ENCODE measurements at regions not wholly inside any gene's neighbourhood (a gene's known extent, or its start where the extent isn't known, plus 50 kb on each side); places are given as distances from the start of the nearest gene placed in this dataset.
"Not testable (repeated sequence)": the region's sequence is repeated elsewhere in the genome, so short reads cannot be mapped to it uniquely, and the experiment has no call there.

DNA sequence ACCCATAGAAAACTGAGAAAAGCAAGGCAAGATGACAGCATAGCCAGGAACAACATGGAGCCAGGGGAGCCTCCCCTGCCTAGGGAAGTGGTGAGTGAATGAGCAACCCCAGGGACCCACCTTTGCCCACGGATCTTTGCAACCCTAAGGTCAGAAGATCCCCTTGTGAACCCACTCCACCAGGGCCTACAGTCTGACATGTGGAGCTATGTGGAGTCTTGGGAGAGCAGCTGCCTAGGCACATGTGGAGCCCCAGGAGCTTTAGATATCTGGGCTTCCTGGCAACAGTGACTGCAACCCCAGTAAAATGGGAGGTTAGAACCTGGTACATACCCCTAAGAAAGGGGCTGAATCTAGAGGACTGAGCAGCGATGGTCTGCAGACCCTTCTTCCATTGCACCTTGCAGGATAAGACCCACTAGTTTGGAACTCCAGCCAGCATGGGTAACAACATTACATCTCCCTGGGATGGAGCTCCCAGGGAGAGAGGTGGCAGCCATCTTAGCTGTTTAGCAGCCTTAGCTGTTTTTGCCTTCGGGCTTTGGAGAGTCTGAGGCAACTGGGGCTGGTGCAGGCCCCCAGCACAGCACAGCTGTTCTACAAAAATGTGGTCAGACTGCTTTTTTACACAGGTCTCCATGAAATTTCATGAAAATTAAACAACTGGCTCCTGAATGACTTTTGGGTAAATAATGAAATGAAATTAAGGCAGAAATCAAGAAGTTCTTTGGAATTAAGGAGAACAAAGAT is 104.7 kb upstream of the TRIM2 start:
- Histone ChIP-seq H3K79me2 (ENCODE audit: insufficient read depth, low read depth, low read length) (no peaks in the 10 kb centered on the region), H4K20me1 (ENCODE audit: insufficient read depth, low read length) (no peaks in the 10 kb centered on the region), H3K4me1 (ENCODE audit: insufficient read depth, low read length, poor library complexity, severe bottlenecking) (no peaks in the 10 kb centered on the region), H3K9me2 (ENCODE audit: insufficient read depth, low read length) (no peaks in the 10 kb centered on the region), H3K9me3 (ENCODE audit: low read length) (no peaks in the 10 kb centered on the region), H3K4me3 (ENCODE audit: low read depth, low read length, poor library complexity, severe bottlenecking) (no peak overlapping the region), H3K27ac (ENCODE audit: low read depth, low read length, poor library complexity, severe bottlenecking) (no peak overlapping the region), H2AFZ (ENCODE audit: low read length) (no peak overlapping the region), H3K36me3 (ENCODE audit: insufficient read depth, low read length) (no peaks in the 10 kb centered on the region), H3K4me2 (ENCODE audit: low read length) (no peak overlapping the region)
- CTCF ChIA-PET (ENCODE audit: unreplicated experiment), result interaction anchor here (0.6 kb wide), 1 partner anchor 11 kb away, joined by 3 read pairs; no protein-coding TSS in a partner anchor
- intact Hi-C loops (cut with micrococcal nuclease; ENCODE audit: unreplicated experiment), result no loop called here
- DNase-seq (ENCODE audit: low spot score), result no peak
- POLR2A ChIA-PET, result interaction anchor here (0.6 to 1.4 kb wide), 3 partner anchors 13 to 312 kb away, joined by 3 read pairs; no protein-coding TSS in a partner anchor
- no TSS peak for BruUV-seq (replicated peaks)
- TF ChIP-seq, protein P1, sequence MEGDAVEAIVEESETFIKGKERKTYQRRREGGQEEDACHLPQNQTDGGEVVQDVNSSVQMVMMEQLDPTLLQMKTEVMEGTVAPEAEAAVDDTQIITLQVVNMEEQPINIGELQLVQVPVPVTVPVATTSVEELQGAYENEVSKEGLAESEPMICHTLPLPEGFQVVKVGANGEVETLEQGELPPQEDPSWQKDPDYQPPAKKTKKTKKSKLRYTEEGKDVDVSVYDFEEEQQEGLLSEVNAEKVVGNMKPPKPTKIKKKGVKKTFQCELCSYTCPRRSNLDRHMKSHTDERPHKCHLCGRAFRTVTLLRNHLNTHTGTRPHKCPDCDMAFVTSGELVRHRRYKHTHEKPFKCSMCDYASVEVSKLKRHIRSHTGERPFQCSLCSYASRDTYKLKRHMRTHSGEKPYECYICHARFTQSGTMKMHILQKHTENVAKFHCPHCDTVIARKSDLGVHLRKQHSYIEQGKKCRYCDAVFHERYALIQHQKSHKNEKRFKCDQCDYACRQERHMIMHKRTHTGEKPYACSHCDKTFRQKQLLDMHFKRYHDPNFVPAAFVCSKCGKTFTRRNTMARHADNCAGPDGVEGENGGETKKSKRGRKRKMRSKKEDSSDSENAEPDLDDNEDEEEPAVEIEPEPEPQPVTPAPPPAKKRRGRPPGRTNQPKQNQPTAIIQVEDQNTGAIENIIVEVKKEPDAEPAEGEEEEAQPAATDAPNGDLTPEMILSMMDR (conservative IDR thresholded peaks at IDR 0.05; ENCODE audit: low read length), result no peak
- TF ChIP-seq EZH2phosphoT487 (IDR thresholded peaks at IDR 0.05; ENCODE audit: borderline replicate concordance, low read depth, low read length), result no peak

DNA sequence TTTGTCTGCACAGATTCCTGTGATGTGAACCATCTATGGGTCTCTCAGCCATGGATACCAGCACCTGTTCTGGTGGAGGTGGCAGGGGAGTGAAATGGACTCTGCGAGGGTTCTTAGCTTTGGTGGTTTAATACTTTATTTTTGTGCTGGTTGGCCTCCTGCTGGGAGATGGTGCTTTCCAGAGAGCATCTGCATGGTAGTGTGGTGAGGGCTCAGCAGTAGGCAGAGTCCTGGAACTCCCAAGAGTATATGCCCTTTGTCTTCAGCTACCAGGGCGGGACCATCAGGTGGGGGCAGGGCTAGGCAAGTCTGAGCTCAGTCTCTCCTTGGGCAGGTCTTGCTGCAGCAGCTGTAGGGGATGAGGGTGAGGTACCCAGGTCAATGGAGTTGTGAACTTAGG is 97.5 kb upstream of the TRIM2 start:
- H3K79me2 ChIP-seq (ENCODE audit: insufficient read depth, low read depth, low read length); H3K4me3 ChIP-seq (ENCODE audit: low read depth, low read length, poor library complexity, severe bottlenecking); H3K36me3 ChIP-seq (ENCODE audit: insufficient read depth, low read length); intact Hi-C loops (cut with micrococcal nuclease; ENCODE audit: unreplicated experiment); H3K4me1 ChIP-seq (ENCODE audit: insufficient read depth, low read length, poor library complexity, severe bottlenecking); H3K9me3 ChIP-seq (ENCODE audit: low read length); DNase-seq (ENCODE audit: low spot score); H4K20me1 ChIP-seq (ENCODE audit: insufficient read depth, low read length); H2AFZ ChIP-seq (ENCODE audit: low read length); H3K4me2 ChIP-seq (ENCODE audit: low read length); BruUV-seq (replicated peaks); H3K27ac ChIP-seq (ENCODE audit: low read depth, low read length, poor library complexity, severe bottlenecking); H3K9me2 ChIP-seq (ENCODE audit: insufficient read depth, low read length): not testable (repeated sequence)
- POLR2A ChIA-PET, result interaction anchor here (1.1 to 1.5 kb wide), 3 partner anchors 9 to 291 kb away, joined by 3 to 6 read pairs (median 4); no protein-coding TSS in a partner anchor
- CTCF ChIA-PET (ENCODE audit: unreplicated experiment), result interaction anchor here (0.7 kb wide), 1 partner anchor 11 kb away, joined by 3 read pairs; no protein-coding TSS in a partner anchor

DNA sequence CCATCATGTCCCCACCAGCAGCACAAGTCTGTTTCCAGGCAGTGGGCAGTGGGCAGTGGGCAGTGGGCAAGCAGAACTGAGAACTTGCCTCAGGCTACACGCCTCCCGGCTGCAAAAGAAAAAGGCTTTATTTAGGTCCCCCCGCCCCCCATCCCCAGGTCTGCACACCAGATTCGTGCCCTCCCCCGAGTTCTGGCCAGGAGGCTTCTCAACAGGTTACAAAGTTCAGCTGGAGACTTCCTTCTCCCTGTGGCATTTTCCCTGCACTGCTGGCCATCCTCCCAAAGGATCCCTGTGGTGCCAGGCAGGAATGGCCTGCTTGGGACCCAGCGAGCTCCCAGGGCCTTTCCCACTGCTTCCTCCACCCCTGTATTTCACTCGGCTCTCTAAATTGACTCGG is 97.0 kb upstream of the TRIM2 start:
- Histone ChIP-seq H3K4me2 (ENCODE audit: low read length) (no peak overlapping the region), H3K79me2 (ENCODE audit: insufficient read depth, low read depth, low read length) (no peaks in the 10 kb centered on the region), H2AFZ (ENCODE audit: low read length) (no peak overlapping the region), H3K9me2 (ENCODE audit: insufficient read depth, low read length) (no peaks in the 10 kb centered on the region), H3K9me3 (ENCODE audit: low read length) (no peaks in the 10 kb centered on the region), H3K27ac (ENCODE audit: low read depth, low read length, poor library complexity, severe bottlenecking) (no peak overlapping the region), H3K4me1 (ENCODE audit: insufficient read depth, low read length, poor library complexity, severe bottlenecking) (peaks cover 3% of the 10 kb centered on the region), H3K36me3 (ENCODE audit: insufficient read depth, low read length) (no peaks in the 10 kb centered on the region), H3K4me3 (ENCODE audit: low read depth, low read length, poor library complexity, severe bottlenecking) (no peak overlapping the region), H4K20me1 (ENCODE audit: insufficient read depth, low read length) (no peaks in the 10 kb centered on the region)
- TF ChIP-seq EZH2phosphoT487 (IDR thresholded peaks at IDR 0.05; ENCODE audit: borderline replicate concordance, low read depth, low read length), result no peak
- TF ChIP-seq, protein P1 (conservative IDR thresholded peaks at IDR 0.05; ENCODE audit: low read length), result no peak
- ChIA-PET POLR2A (interaction anchor here (1.1 to 1.5 kb wide), 2 partner anchors 9 to 46 kb away, joined by 4 to 6 read pairs; no protein-coding TSS in a partner anchor), CTCF (ENCODE audit: unreplicated experiment) (no interaction called here)
- no peak for DNase-seq (ENCODE audit: low spot score)
- intact Hi-C loops (cut with micrococcal nuclease; ENCODE audit: unreplicated experiment), result no loop called here
- no TSS peak for BruUV-seq (replicated peaks)

Measured in OCI-LY7 (cell line).